ENCODE measurements at regions not wholly inside any gene's neighbourhood (a gene's known extent, or its start where the extent isn't known, plus 50 kb on each side); places are given as distances from the start of the nearest gene placed in this dataset.
A peak's percentile ranks its signal among the peaks of the same experiment; 100 is the strongest.
"Not testable (repeated sequence)": the region's sequence is repeated elsewhere in the genome, so short reads cannot be mapped to it uniquely, and the experiment has no call there.

- TF ChIP-seq POLR2A (IDR thresholded peaks at IDR 0.05) (no peak), CTCF (IDR thresholded peaks at IDR 0.05 in 4 of 5, conservative IDR thresholded peaks at IDR 0.05 in 1 of 5) (no peak)
- Histone ChIP-seq H3K27me3 (peaks cover 0 to 24% (median 13%) of the 10 kb centered on the region in 3 donors), H3K9me3 (no peaks in the 10 kb centered on the region), H3K4me1 (peaks cover 0 to 3% of the 10 kb centered on the region in 2 donors), H3K36me3 (no peaks in the 10 kb centered on the region), H3K27ac (peak overlapping the region; percentile 11 to 71 (median 52)), H3K4me3 (peak overlapping the region; percentile 40 to 51 (median 47))
- DNase-seq (no peak), ATAC-seq (no peak)
- intact Hi-C loops (cut with DNase I; ENCODE audit: low total_unique reads) = no loop called here
- in situ Hi-C loops (cut with MboI; ENCODE audit: low sequenced_read_pairs in 4 of 4) = no loop called here
Measured at GRCh38 chr3:87793337-87793877, 265.4 kb downstream of the CGGBP1 start.

GRCh38 chr3:87792534-87793336, 266.1 kb downstream of the CGGBP1 start, which contains the start of gene HTR1F:
Gene HTR1F, plus strand, starts transcription at chr3:87792706.
- Histone ChIP-seq H3K27ac (peak within 1 kb of the TSS; percentile 48 to 71 (median 52)), H3K4me1 (peaks cover 0 to 3% of the 10 kb centered on the region in 2 donors), H3K9me3 (no peaks in the 10 kb centered on the region), H3K36me3 (no peaks in the 10 kb centered on the region), H3K27me3 (peaks cover 0 to 24% (median 13%) of the 10 kb centered on the region in 3 donors), H3K4me3 (peak within 1 kb of the TSS; percentile 40 to 51 (median 47))
- TF ChIP-seq POLR2A (IDR thresholded peaks at IDR 0.05) = no peak
- ATAC-seq (no peak), DNase-seq (no peak)
- intact Hi-C loops (cut with DNase I; ENCODE audit: low total_unique reads) = no loop called here
- in situ Hi-C loops (cut with MboI; ENCODE audit: low sequenced_read_pairs in 4 of 4) = no loop called here

GRCh38 chr3:87792198-87792533, 266.6 kb downstream of the CGGBP1 start:
- no peak for DNase-seq
- intact Hi-C loops (cut with DNase I; ENCODE audit: low total_unique reads) (no loop called here), in situ Hi-C loops (cut with MboI; ENCODE audit: low sequenced_read_pairs in 4 of 4) (no loop called here)
- Histone ChIP-seq H3K27ac (peak overlapping the region; percentile 48 to 71 (median 52)), H3K4me3 (peak overlapping the region; percentile 40 to 51 (median 47)), H3K9me3 (no peaks in the 10 kb centered on the region), H3K36me3 (no peaks in the 10 kb centered on the region), H3K4me1 (peaks cover 0 to 3% of the 10 kb centered on the region in 2 donors), H3K27me3 (peaks cover 0 to 24% (median 13%) of the 10 kb centered on the region in 3 donors)
- ATAC-seq = no peak
- TF ChIP-seq CTCF (IDR thresholded peaks at IDR 0.05 in 4 of 5, conservative IDR thresholded peaks at IDR 0.05 in 1 of 5) (no peak), POLR2A (IDR thresholded peaks at IDR 0.05) (no peak)

GRCh38 chr3:87791248-87792027, 267.4 kb downstream of the CGGBP1 start:
- Histone ChIP-seq H3K4me1 (peaks cover 0 to 3% of the 10 kb centered on the region in 2 donors), H3K36me3 (no peaks in the 10 kb centered on the region), H3K9me3 (no peaks in the 10 kb centered on the region), H3K27ac (peak overlapping the region in 3 of 4 donors; percentile 50 to 71 (median 54)), H3K4me3 (peak overlapping the region in 2 of 4 donors; percentile 48 to 51), H3K27me3 (peaks cover 0 to 24% (median 13%) of the 10 kb centered on the region in 3 donors)
- intact Hi-C loops (cut with DNase I; ENCODE audit: low total_unique reads) (no loop called here), in situ Hi-C loops (cut with MboI; ENCODE audit: low sequenced_read_pairs in 4 of 4) (no loop called here)
- DNase-seq (no peak), ATAC-seq (no peak)
- TF ChIP-seq CTCF (IDR thresholded peaks at IDR 0.05 in 4 of 5, conservative IDR thresholded peaks at IDR 0.05 in 1 of 5) (no peak), POLR2A (IDR thresholded peaks at IDR 0.05) (no peak)

- in situ Hi-C loops (cut with MboI; ENCODE audit: low sequenced_read_pairs in 4 of 4); H3K4me3 ChIP-seq; H3K27ac ChIP-seq; DNase-seq; ATAC-seq; H3K9me3 ChIP-seq; H3K4me1 ChIP-seq; H3K36me3 ChIP-seq; intact Hi-C loops (cut with DNase I; ENCODE audit: low total_unique reads): not testable (repeated sequence)
- H3K27me3 ChIP-seq = peaks cover 0 to 18% (median 13%) of the 10 kb centered on the region in 3 donors
Measured at GRCh38 chr3:87789049-87789448, 269.8 kb downstream of the CGGBP1 start.

Data from gastrocnemius medialis (tissue), 4 donors.